MM.1S (cell line): ENCODE measurements at regions not wholly inside any gene's neighbourhood (a gene's known extent, or its start where the extent isn't known, plus 50 kb on each side); places are given as distances from the start of the nearest gene placed in this dataset.

Experiments
- DNase-seq: peaks from one replicate; pipeline ENCODE4 v3.0.0-alpha.2; 2015
- H2AFZ ChIP-seq: fragments of 300-600 bp; sonication (generic); 2 replicates; pipeline ENCODE4 v1.6.0; 2016; ENCODE audit warnings: antibody characterized with exemption, low read length
- H3F3A ChIP-seq: fragments of 300-600 bp; sonication (generic); 2 replicates; pipeline ENCODE4 v1.6.1; 2016; ENCODE audit warnings: mild to moderate bottlenecking, antibody characterized with exemption, low read length, moderate library complexity, mixed read lengths; ENCODE audit not compliant: insufficient read depth
- H3K27ac ChIP-seq: fragments of 300-600 bp; sonication (generic); 2 replicates; pipeline ENCODE4 v1.5.1; 2016; ENCODE audit warnings: mild to moderate bottlenecking, low read length
- H3K27me3 ChIP-seq: fragments of 300-600 bp; sonication (generic); replicated peaks from 2 replicates; pipeline ENCODE4 v1.6.0; 2016; ENCODE audit warnings: low read length; ENCODE audit not compliant: insufficient read depth
- H3K36me3 ChIP-seq: fragments of 300-600 bp; sonication (generic); replicated peaks from 2 replicates; pipeline ENCODE4 v1.6.1; 2016; ENCODE audit warnings: mild to moderate bottlenecking, low read length, mixed read lengths; ENCODE audit not compliant: insufficient read depth
- H3K4me1 ChIP-seq: fragments of 300-600 bp; sonication (generic); 2 replicates; pipeline ENCODE4 v1.6.1; 2016; ENCODE audit warnings: low read length, mixed read lengths
- H3K4me2 ChIP-seq: fragments of 300-600 bp; sonication (generic); 2 replicates; pipeline ENCODE4 v1.6.0; 2016; ENCODE audit warnings: low read depth, low read length
- H3K4me3 ChIP-seq: fragments of 300-600 bp; sonication (generic); 2 replicates; pipeline ENCODE4 v1.5.1; 2016; ENCODE audit warnings: low read length, mixed read lengths
- H3K79me2 ChIP-seq: fragments of 300-600 bp; sonication (generic); 2 replicates; pipeline ENCODE4 v1.6.1; 2016; ENCODE audit warnings: mixed run types, low read length, mixed read lengths
- H3K9ac ChIP-seq: fragments of 300-600 bp; sonication (generic); 2 replicates; pipeline ENCODE4 v1.6.1; 2016; ENCODE audit warnings: low read length, mixed read lengths
- H3K9me2 ChIP-seq: fragments of 300-600 bp; sonication (generic); replicated peaks from 2 replicates; pipeline ENCODE4 v1.6.1; 2016; ENCODE audit warnings: mild to moderate bottlenecking, low read length, mixed read lengths; ENCODE audit not compliant: insufficient read depth
- H3K9me3 ChIP-seq: fragments of 300-600 bp; sonication (generic); replicated peaks from 2 replicates; pipeline ENCODE4 v1.6.1; 2016; ENCODE audit warnings: mild to moderate bottlenecking, low read length, mixed read lengths; ENCODE audit not compliant: insufficient read depth
- H4K20me1 ChIP-seq: fragments of 300-600 bp; sonication (generic); 2 replicates; pipeline ENCODE4 v1.6.1; 2016; ENCODE audit warnings: mild to moderate bottlenecking, low read length, moderate library complexity, mixed read lengths; ENCODE audit not compliant: insufficient read depth
- CTCF ChIP-seq: fragments of 300-600 bp; sonication (generic); IDR thresholded peaks from 2 replicates; pipeline ENCODE4 v1.5.1; 2016; ENCODE audit warnings: antibody characterized with exemption, low read length, mixed read lengths
- EZH2 ChIP-seq: fragments of 300-600 bp; sonication (generic); optimal IDR thresholded peaks from 2 replicates; pipeline ENCODE3; 2017; ENCODE audit warnings: low read depth, mild to moderate bottlenecking, antibody characterized with exemption, low read length, mixed read lengths
- EZH2phosphoT487 ChIP-seq: fragments of 300-600 bp; sonication (generic); IDR thresholded peaks from 2 replicates; pipeline ENCODE4 v1.6.1; 2018; ENCODE audit warnings: antibody characterized with exemption, low read length

- no peak overlapping the region for H3K4me2 ChIP-seq
These were observed 84.0 kb downstream of the MYEOV start for GRCh38 chr11:69377953-69378302.

GRCh38 chr11:69378303-69379141 is 84.6 kb downstream of the MYEOV start:
- no peaks in the 10 kb centered on the region for H4K20me1 ChIP-seq
- peaks cover 13% of the 10 kb centered on the region; the same call in 1 of the 2 replicates for H3K4me1 ChIP-seq
- H3K4me3 ChIP-seq = no peak overlapping the region
- no peaks in the 10 kb centered on the region for H3K79me2 ChIP-seq
- no peaks in the 10 kb centered on the region for H3K27me3 ChIP-seq
- H3K9me3 ChIP-seq = no peaks in the 10 kb centered on the region
- no peak for TF ChIP-seq CTCF
- TF ChIP-seq EZH2phosphoT487 = no peak
- no peak for TF ChIP-seq EZH2
- H3K4me2 ChIP-seq = no peak overlapping the region
- H3K27ac ChIP-seq = no peak overlapping the region
- DNase-seq = no peak
- H3F3A ChIP-seq = no peaks in the 10 kb centered on the region
- H2AFZ ChIP-seq = no peak overlapping the region
- no peak overlapping the region for H3K9ac ChIP-seq
- no peaks in the 10 kb centered on the region for H3K9me2 ChIP-seq
- H3K36me3 ChIP-seq = no peaks in the 10 kb centered on the region

More at GRCh38 chr11:69377953-69378302, 84.0 kb downstream of the MYEOV start:
- Histone ChIP-seq H4K20me1 (no peaks in the 10 kb centered on the region), H3K4me3 (no peak overlapping the region), H3K9me3 (no peaks in the 10 kb centered on the region), H2AFZ (no peak overlapping the region), H3K27me3 (no peaks in the 10 kb centered on the region), H3K9ac (no peak overlapping the region), H3K79me2 (no peaks in the 10 kb centered on the region), H3K36me3 (no peaks in the 10 kb centered on the region), H3K27ac (no peak overlapping the region), H3F3A (no peaks in the 10 kb centered on the region), H3K4me1 (peaks cover 11% of the 10 kb centered on the region; the same call in 1 of the 2 replicates), H3K9me2 (no peaks in the 10 kb centered on the region)
- TF ChIP-seq CTCF (no peak), EZH2 (no peak), EZH2phosphoT487 (no peak)
- DNase-seq = no peak

DNA sequence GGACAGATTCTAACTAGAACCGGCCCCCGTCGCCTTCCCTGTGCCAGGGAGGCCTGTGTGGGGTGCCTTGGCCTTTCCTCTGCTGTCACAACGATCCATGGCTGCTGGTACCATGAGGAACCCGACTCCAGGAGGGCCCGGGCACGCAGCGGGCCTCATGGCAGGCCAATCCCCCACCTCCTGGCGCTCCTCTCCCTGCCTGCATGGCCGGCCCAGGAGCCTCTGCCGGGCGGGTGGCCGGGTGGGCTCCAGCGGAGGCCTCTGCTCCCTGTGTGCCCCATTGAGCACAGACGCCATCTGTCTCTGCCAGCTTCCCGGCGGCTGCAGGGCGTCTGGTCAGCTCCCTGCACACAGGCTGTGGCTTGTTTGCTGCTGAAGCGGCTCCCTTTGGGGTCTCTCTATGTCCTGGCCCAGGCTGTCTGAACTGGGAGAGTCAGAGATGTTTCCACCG is 86.5 kb downstream of the MYEOV start:
- Histone ChIP-seq H3K4me2 (no peak overlapping the region), H3F3A (no peaks in the 10 kb centered on the region), H3K9me2 (no peaks in the 10 kb centered on the region), H3K36me3 (no peaks in the 10 kb centered on the region), H3K4me1 (peaks cover 13% of the 10 kb centered on the region; the same call in 1 of the 2 replicates), H2AFZ (no peak overlapping the region), H3K9me3 (no peaks in the 10 kb centered on the region), H3K79me2 (no peaks in the 10 kb centered on the region), H3K4me3 (no peak overlapping the region), H3K27ac (no peak overlapping the region), H3K27me3 (no peaks in the 10 kb centered on the region), H4K20me1 (no peaks in the 10 kb centered on the region), H3K9ac (no peak overlapping the region)
- TF ChIP-seq EZH2phosphoT487 (no peak), EZH2 (no peak), CTCF (no peak)
- no peak for DNase-seq
